ENCODE measurements at regions not wholly inside any gene's neighbourhood (a gene's known extent, or its start where the extent isn't known, plus 50 kb on each side); places are given as distances from the start of the nearest gene placed in this dataset.

GRCh38 chr4:124973716-124974115, 261.2 kb upstream of the ANKRD50 start:
- Histone ChIP-seq H3K36me3 (ENCODE audit: control insufficient read depth, insufficient read depth, low read length) (no peaks in the 10 kb centered on the region), H3K4me3 (replicated peaks; ENCODE audit: low read depth, low read length) (no peak overlapping the region), H3K27me3 (replicated peaks; ENCODE audit: control insufficient read depth, insufficient read depth, low read length) (no peaks in the 10 kb centered on the region)
- no peak for DNase-seq (ENCODE audit: extremely low read depth, insufficient read length)
- TF ChIP-seq CTCF (IDR thresholded peaks at IDR 0.05; ENCODE audit: insufficient read depth, low read length, poor library complexity, severe bottlenecking): no peak

GRCh38 chr4:124970011-124970410, 257.5 kb upstream of the ANKRD50 start:
- TF ChIP-seq CTCF (IDR thresholded peaks at IDR 0.05; ENCODE audit: insufficient read depth, low read length, poor library complexity, severe bottlenecking): no peak
- no peaks in the 10 kb centered on the region for H3K36me3 ChIP-seq (ENCODE audit: control insufficient read depth, insufficient read depth, low read length)
- H3K4me3 ChIP-seq (replicated peaks; ENCODE audit: low read depth, low read length): no peak overlapping the region
- DNase-seq (ENCODE audit: extremely low read depth, insufficient read length): no peak
- H3K27me3 ChIP-seq (replicated peaks; ENCODE audit: control insufficient read depth, insufficient read depth, low read length): no peaks in the 10 kb centered on the region

GRCh38 chr4:124965497-124965891, 253.0 kb upstream of the ANKRD50 start:
- H3K27me3 ChIP-seq (replicated peaks; ENCODE audit: control insufficient read depth, insufficient read depth, low read length): no peaks in the 10 kb centered on the region
- TF ChIP-seq CTCF (IDR thresholded peaks at IDR 0.05; ENCODE audit: insufficient read depth, low read length, poor library complexity, severe bottlenecking): no peak
- DNase-seq (ENCODE audit: extremely low read depth, insufficient read length): no peak
- no peak overlapping the region for H3K4me3 ChIP-seq (replicated peaks; ENCODE audit: low read depth, low read length)
- no peaks in the 10 kb centered on the region for H3K36me3 ChIP-seq (ENCODE audit: control insufficient read depth, insufficient read depth, low read length)

- Histone ChIP-seq H3K36me3 (ENCODE audit: control insufficient read depth, insufficient read depth, low read length) (no peaks in the 10 kb centered on the region), H3K4me3 (replicated peaks; ENCODE audit: low read depth, low read length) (no peak overlapping the region), H3K27me3 (replicated peaks; ENCODE audit: control insufficient read depth, insufficient read depth, low read length) (no peaks in the 10 kb centered on the region)
- TF ChIP-seq CTCF (IDR thresholded peaks at IDR 0.05; ENCODE audit: insufficient read depth, low read length, poor library complexity, severe bottlenecking): no peak
- no peak for DNase-seq (ENCODE audit: extremely low read depth, insufficient read length)
Observed at GRCh38 chr4:124964852-124965496, 252.4 kb upstream of the ANKRD50 start.

- no peak for TF ChIP-seq CTCF (IDR thresholded peaks at IDR 0.05; ENCODE audit: insufficient read depth, low read length, poor library complexity, severe bottlenecking)
- no peak for DNase-seq (ENCODE audit: extremely low read depth, insufficient read length)
- Histone ChIP-seq H3K4me3 (replicated peaks; ENCODE audit: low read depth, low read length) (no peak overlapping the region), H3K36me3 (ENCODE audit: control insufficient read depth, insufficient read depth, low read length) (no peaks in the 10 kb centered on the region), H3K27me3 (replicated peaks; ENCODE audit: control insufficient read depth, insufficient read depth, low read length) (no peaks in the 10 kb centered on the region)
Observed at GRCh38 chr4:124964251-124964650, 251.7 kb upstream of the ANKRD50 start.
